GM18499 (cell line): ENCODE measurements at regions not wholly inside any gene's neighbourhood (a gene's known extent, or its start where the extent isn't known, plus 50 kb on each side); places are given as distances from the start of the nearest gene placed in this dataset.

Experiments
- ATAC-seq: cut with Tn5 transposase; IDR thresholded peaks from one replicate; pipeline ENCODE4 v1.9.1; 2021; ENCODE audit warnings: moderate number of reproducible peaks; ENCODE audit not compliant: insufficient read depth, unreplicated experiment

GRCh38 chr13:97057176-97057575 is 62.9 kb upstream of the OXGR1 start:
- no peak for ATAC-seq

- ATAC-seq = no peak
Measured at GRCh38 chr13:97058391-97058790, 64.1 kb upstream of the OXGR1 start.

DNA sequence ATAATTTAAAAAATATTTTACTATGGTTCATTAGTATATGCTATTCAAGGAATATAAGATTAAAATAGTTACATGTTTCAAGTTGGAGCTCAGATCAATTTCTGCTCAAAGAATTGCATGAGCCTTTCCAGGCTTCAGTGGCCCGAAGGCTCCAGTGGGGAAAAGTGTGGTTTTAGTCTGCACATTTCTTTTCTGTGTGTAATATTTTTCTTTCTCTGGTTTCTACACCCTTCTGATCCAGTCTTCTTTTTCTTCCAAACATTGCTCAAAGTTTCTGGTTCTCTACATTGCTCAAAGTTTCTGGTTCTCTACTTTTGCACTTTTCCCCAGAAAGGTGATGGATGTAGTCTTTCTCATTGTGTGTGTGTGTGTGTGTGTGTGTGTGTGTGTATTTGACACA is 64.7 kb upstream of the OXGR1 start:
- no peak for ATAC-seq

DNA sequence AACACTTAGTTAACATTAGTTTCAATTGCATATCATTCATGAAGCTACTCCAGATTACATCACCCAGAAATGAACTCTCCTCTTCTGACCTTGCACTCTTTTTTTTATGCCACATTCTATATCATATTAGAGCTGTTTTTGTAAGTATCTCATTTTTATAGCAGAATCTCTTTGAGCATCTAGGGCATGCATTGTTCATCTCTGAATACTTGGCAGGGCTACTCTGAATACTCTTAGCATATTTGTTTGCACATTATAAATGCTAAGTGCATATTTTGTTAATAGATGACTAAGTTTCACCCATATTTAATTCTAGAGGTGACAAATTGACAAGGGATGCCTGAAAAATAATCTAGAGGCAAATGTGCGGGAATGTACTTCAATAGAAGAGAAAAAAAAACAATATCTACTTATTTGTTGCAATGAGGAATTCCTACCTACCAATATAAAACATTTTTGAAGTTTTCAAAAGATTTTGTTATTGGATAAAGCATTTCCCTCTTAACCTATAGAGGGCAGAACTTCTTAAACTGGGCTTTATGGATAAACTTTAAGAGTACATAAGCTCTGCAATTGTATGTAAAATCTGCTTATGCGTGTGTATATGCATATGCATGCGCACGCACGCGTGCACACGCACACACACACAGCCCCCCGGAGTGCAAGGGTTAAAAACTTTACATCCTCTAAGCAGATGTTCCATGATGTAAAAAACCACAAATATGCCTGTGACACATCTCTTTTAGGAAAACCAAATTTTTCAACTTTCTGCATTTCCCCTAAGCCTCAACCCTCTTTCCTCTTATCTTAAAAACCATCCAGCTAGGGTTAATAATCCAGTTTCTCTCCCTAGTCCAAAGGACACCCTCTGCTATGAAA is 73.0 kb upstream of the OXGR1 start:
- ATAC-seq = no peak

GRCh38 chr13:97068151-97068550 is 73.9 kb upstream of the OXGR1 start:
- ATAC-seq = no peak

- ATAC-seq = no peak
Measured at GRCh38 chr13:97069050-97069815, 75.0 kb upstream of the OXGR1 start.

DNA sequence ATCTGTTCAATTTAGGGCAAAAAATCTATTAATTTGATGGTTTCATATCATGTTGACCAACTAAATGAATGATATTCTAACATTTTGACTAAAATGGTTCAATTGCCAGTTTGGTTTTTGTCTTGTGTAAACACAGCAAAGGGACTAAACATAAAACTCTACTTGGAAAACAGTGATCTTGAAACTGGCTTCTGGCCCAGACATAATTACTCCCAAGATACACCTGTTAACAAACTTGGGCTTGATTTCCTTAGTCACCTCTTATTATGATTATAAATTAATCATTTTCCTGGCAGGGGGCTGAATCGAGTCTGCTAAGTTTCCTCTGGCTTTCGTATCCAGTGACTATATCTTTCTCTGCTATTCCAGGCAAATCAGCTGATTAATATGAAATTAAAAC is 78.0 kb upstream of the OXGR1 start:
- no peak for ATAC-seq

GRCh38 chr13:97074618-97075017 is 80.3 kb upstream of the OXGR1 start:
- ATAC-seq = no peak

- no peak for ATAC-seq
Measured at GRCh38 chr13:97076898-97077297, 82.6 kb upstream of the OXGR1 start.

DNA sequence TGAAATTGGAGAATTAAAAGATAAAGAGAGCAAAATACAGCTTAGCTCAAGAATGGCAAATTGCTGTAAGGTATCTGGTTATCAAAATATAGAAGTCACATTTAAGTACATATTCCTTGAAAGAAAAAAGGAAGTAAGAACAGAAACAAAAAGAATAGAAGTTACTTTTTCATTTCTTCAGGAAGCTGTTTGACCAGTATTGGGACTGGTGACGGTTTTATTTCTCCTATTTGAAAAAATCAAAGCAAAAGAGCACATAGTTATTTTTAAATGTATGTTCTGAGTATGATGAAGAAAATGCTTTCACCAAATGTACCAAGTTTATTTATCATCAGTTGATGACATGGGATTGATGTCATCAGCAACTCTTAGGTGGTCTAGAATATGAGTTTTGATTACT is 83.1 kb upstream of the OXGR1 start:
- no peak for ATAC-seq

DNA sequence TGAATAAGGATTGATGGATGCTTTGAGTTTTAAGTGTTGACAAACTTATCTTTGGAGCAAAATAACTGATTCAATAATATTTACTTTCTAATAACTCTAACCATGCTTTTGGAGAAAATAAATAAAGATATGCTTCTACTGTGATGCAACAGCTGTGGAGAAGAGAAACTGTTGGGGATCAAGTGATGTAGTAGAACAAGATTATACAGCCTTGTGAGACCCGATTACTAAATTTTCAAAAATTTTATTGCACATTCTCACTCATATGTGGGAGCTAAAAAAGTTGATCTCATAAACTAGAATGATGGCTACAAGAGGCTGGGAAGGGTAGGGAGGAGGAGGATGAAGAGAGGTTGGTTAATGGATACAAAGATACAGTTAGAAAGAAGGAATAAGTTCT is 85.5 kb upstream of the OXGR1 start:
- ATAC-seq = no peak

GRCh38 chr13:97082461-97083207 is 88.4 kb upstream of the OXGR1 start:
- no peak for ATAC-seq

DNA sequence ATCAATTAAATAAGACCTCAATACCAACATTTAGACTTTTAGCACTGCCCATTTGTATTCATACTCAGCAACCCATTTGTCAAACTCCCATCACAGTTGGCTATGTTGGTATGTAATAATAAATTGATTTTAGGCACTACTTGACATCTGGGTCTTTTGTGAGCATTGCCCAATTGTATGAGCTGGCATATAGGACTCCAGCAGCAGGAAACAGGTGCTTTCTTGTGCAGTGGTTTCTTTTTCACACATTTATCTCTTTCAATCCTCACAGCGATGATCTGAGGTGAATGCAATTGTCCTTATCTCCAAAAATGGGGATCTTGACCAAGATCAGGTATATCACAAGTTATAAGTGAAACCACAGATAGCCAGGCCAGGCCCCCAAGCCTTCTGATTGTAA is 96.9 kb upstream of the OXGR1 start:
- ATAC-seq = no peak

GRCh38 chr13:97100821-97101220 is 106.5 kb upstream of the OXGR1 start:
- ATAC-seq = no peak

GRCh38 chr13:97101912-97102708 is 107.8 kb upstream of the OXGR1 start:
- ATAC-seq = no peak

- no peak for ATAC-seq
Measured at GRCh38 chr13:97106323-97106722, 112.0 kb upstream of the OXGR1 start.

GRCh38 chr13:97107815-97108529 is 113.7 kb upstream of the OXGR1 start:
- ATAC-seq = no peak

DNA sequence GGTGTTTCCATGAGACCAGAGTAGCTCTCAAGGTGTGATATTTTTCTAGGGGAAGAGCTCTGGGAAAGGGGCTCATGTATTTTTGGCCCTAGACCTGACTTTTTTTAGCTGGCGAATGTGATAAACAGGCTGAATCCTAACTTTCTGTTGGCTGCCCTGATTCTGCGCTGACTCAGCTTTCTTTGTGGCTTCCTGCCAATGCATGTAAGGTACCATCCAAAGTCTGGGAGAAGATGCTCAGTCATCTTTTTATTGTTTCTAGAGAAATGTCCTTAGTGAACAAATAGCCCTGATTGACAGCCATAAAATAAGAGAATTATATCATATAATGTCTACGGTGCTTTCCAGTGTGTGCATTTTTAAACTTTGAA is 113.6 kb upstream of the MBNL2 start:
- ATAC-seq = no peak

- ATAC-seq = no peak
Measured at GRCh38 chr13:97109256-97109655, 112.9 kb upstream of the MBNL2 start.
